GM21390 (cell line): ENCODE measurements at regions not wholly inside any gene's neighbourhood (a gene's known extent, or its start where the extent isn't known, plus 50 kb on each side); places are given as distances from the start of the nearest gene placed in this dataset.

Experiments used
- ATAC-seq: cut with Tn5 transposase; IDR thresholded peaks from one replicate; pipeline ENCODE4 v1.9.1; 2021; ENCODE audit not compliant: unreplicated experiment

DNA sequence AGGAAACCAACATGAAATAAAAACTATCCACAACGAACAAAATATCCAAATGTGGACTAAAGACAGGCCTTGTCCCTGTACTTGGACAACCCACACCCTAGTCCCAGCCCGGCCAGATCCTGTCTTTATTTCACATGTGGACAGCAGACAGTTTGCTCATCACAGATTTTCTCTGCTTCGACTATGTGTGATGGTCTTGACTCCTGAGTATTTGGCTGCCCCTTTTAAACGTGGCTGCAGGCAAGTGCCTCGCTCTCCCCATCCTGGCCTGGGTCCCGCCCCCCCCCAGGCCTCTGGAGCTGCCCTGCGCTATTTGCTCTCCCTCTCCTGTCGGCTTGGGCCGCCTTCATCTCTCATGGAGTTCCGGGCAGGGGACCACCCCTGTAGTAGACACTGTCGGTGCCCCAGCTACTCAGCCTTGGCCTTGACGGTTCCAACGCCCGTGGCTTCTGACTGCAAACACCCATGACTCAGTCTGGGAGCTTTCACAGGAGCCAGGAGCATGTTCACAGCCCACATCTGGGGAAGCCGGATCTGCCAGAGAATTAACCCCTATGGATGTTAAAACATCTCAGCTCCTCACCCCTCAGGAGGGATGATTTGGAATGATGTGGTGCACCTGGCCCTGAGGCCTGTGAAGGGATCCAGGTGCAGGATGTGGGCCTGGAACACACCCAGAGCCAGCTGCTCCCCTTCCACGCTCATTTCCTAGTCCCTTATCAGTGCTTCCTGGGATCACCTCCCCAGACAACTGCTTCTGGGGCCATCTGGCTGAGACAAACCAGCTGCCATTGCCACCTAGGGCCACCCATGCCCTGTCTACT is 229.7 kb upstream of the RPL38 start:
- ATAC-seq: no peak

DNA sequence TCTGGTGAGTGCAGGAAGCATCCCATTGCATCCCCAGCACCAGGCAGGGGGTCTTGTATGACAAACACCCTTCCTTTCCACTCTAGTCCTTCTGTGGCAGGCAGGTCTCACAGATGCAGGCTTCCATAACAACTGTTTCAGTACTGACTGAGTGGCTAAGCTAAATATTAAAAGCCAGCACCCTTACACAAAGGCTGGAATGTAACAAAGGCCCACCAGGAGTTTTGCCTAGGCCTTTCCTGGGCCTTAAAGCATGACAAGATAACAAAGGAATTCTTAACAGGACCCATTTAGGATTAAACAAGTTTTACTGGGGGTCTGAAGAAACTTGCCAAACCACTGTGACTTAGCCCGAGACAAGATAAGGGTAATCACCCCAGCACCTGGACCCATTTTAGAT is 228.9 kb upstream of the RPL38 start:
- ATAC-seq: no peak

DNA sequence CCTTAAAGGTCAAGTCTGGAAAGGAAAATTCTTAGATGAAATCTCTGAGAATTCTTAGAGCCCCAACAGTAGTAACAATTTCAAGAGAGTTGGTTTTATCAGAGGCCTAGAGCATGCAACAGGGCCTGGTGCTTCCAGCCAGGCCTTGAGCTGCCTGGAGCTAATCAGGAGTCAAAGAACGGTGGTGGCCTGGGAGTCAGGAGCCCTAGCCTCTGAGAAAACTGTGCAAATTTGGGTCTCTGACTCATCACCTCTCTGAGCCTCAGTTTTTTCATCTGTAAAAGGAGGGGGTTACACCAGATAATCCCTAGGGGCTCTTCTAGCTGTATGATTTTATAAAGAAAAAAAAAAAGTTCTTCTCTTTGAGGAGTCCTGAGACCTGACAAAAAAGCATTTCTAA is 227.3 kb upstream of the RPL38 start:
- no peak for ATAC-seq

DNA sequence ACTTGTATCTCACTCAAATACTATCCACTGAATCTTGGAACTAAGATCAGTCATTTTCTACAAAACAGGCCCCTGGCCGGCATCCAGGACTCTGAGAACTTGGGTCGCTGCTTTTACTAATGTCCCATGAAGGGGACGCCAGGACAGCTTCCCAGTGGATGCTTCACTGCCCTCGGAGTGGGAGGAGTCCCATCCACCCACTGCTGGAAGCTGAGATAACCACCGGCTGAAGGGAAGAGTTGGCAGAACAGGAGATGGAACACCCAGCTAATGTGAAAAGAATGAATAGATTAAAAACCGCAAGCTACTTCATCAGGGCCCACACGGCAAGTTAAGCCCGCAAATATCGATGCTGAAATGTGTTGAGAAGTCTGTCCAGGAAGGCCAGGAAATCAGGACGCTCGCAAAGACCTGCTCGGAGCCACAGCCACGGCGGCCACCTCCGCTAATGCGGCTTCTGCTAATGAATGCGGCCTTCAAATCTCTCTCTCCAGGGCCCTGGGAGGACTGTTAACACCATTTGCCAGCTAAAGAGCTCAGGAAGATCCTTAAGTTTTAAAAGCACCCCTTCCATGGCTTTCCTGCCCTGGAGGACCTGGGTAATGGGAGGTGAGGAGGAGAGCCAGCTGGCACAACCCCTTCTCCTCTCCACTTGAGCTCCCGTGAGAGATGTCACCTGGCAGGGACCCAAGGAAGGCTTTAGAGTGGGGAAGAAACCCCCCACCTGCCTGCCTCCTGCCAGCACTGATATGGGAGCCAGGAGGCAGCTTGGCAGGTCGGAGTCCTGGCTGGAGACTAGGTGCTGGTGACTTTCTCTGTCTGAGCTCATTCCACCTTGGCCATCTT is 226.6 kb upstream of the RPL38 start:
- ATAC-seq: no peak

DNA sequence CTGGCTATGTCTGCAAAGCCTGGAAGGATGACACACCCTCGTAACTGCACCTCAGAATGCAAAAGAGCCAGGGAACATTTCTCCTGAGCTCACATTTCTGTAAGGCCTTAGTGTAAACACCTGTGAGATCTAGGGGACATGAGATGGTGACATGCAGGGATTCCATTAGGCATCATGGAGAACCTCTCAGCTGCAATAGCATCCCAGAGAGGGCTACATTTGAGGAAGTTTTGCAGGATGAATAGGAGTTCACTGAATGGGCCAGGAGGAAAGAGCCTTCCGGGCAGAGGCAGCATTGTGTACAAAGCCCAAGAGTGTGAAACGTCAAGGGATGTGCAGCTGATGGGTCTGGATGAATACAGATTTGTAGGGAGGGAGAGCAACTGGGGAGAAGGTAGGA is 223.0 kb upstream of the RPL38 start:
- no peak for ATAC-seq

- no peak for ATAC-seq
Observed at GRCh38 chr17:73982871-73983270, 220.6 kb upstream of the RPL38 start.

DNA sequence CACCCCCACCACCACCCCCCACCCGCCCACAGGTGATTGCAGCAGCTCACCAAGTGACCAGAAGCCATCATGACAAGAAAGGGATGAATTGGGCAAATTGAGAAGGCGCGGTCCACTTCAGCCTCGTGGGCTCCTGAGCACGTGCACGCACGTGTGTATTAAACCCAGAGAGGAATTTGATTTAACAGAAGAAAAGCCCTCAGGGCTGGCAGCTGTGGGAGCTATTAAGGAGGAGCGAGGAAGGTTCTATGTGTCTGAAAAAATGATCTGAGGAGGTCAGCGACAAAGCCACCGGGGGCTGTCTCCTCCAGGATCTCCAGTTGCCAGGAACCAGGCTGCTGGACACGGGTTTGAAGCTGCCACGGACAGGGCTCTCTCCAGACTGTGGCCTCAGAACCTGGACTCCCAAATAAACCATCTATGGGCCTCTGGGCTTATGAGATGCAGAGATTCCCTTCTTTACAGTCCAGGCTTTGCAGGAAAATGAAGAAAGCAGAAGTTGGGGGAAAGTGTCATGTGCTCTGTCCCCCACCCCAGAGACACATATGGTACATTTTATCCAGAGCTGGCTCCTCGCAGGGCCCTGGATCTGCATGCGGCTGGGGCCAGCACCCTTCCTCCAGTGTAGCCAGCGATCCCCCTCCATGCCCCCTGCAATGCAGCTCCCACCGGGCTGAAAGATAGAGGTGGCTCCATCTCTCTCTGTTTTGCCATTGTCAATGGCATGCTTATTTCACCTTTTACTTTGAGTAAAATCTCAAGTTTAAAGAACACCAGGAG is 219.7 kb upstream of the RPL38 start:
- ATAC-seq: no peak

- ATAC-seq: no peak
Observed at GRCh38 chr17:73984941-73985340, 218.5 kb upstream of the RPL38 start.

GRCh38 chr17:73985466-73986015 is 217.9 kb upstream of the RPL38 start:
- ATAC-seq: no peak

- ATAC-seq: no peak
Observed at GRCh38 chr17:73986641-73987177, 216.8 kb upstream of the RPL38 start.

DNA sequence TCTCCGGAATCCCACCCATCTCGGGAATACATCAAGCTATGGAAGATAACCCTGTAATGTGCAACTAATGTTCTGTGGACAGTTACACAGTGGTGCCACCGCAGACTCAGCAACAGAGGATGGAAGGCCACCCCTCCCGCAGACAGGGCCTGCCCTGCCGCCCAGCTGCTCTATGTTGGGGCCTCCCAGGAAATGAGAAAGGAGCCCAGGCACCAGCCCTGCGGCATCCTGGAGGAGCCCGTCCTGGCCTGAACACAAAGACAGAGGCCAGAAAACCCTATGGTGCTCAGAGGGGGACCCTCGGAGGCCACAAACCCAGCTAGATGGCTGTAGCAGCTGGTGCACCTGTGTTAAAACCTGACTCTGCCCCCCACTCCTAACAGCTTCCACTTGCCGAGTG is 216.1 kb upstream of the RPL38 start:
- ATAC-seq: no peak

DNA sequence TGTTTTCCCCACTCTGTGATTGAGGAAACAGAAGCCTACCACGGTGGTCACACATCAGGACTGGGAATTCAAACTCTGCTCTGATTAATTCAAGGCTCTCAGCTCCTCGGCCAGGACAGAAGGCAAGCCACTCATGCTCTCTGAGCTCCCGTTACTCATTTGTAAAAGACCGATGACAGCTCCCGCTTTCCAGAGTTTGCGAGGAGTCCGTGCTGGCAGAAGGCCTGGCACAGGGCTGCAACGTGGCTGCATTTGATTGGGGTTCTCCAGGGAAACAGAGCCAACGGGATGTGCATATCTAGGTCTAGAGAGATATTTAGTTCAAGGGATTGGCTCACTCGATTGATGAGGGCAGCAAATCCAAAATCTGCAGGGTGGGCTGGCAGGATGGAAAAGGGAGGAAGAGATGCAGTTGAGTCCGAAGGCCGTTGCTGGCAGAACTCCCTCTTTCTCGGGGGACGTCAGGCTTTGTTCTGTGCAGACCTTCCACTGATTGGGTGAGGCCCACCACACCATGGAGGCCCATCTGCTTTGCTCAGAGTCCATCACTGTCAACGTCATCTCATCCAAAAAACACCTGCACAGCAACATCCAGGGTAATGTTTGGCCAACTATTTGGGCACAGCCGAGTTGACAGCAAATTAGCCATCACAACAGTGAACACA is 215.5 kb upstream of the RPL38 start:
- no peak for ATAC-seq

GRCh38 chr17:73989671-73990070 is 213.8 kb upstream of the RPL38 start:
- no peak for ATAC-seq

GRCh38 chr17:73990290-73990689 is 213.2 kb upstream of the RPL38 start:
- ATAC-seq: no peak

GRCh38 chr17:73991260-73991659 is 212.2 kb upstream of the RPL38 start:
- ATAC-seq: no peak

DNA sequence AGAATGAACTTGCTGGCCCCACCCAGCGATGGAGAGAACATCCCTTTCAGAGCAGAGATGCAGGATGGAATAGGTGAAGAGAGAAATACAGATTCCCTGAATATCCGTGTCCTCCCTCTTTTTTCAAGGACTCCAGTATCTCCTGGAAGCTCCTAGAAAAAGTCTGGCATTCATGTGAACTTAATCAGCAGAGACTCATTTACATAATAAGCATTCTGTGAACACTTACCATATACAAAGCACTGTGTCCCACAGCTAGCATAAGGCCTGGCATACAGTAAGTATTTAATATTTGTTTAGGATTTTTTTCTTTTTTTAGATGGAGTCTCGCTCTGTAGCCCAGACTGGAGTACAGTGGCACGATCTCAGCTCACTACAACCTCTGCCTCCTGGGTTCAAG is 208.5 kb upstream of the RPL38 start:
- ATAC-seq: no peak

DNA sequence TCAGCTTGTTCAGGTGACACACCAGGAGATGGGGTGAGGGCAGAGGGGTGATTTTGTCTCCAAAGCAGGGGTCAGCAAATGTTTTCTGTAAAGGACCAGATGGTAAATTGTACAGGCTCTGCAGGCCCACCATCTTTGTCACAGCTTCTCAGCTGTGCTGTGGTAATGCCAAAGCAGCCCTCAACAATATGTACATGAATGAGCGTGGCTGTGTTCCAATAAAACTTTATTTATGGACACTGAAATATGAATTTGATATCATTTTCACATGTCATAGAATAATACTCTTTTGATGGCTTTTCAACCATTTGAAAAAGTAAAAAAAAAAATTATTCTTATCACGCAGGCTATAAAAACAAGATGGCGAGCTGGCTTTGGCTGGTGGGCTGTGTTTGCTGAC is 206.4 kb upstream of the RPL38 start:
- no peak for ATAC-seq

GRCh38 chr17:73998249-73998648 is 205.2 kb upstream of the RPL38 start:
- ATAC-seq: no peak

- no peak for ATAC-seq
Observed at GRCh38 chr17:73998653-73999645, 204.5 kb upstream of the RPL38 start.
